SK-N-SH treated with all-trans-retinoic acid at 6 μM for 48 hours (cell line): ENCODE measurements at regions not wholly inside any gene's neighbourhood (a gene's known extent, or its start where the extent isn't known, plus 50 kb on each side); places are given as distances from the start of the nearest gene placed in this dataset.

Source experiments
- ATAC-seq: fragments of 200-7000 bp; cut with Tn5 transposase; 3 replicates; pipeline ENCODE4 v1.9.1; 2020; ENCODE audit warnings: mild to moderate bottlenecking, moderate library complexity
- ARNTL ChIP-seq: fragments of 450-650 bp; formaldehyde crosslinking; IDR thresholded peaks from 2 replicates; pipeline ENCODE4 v1.5.0; 2020; ENCODE audit warnings: low read depth, mild to moderate bottlenecking, moderate library complexity, borderline replicate concordance
- BACH2 ChIP-seq: fragments of 250-450 bp; sonication (Bioruptor Pico); IDR thresholded peaks from 2 replicates; pipeline ENCODE4 v1.9.0; 2021; ENCODE audit warnings: mild to moderate bottlenecking, borderline replicate concordance
- ISL1 ChIP-seq: fragments of 250-450 bp; sonication (Bioruptor Pico); IDR thresholded peaks from 2 replicates; pipeline ENCODE4 v2.1.2; 2022; ENCODE audit warnings: mild to moderate bottlenecking, moderate library complexity
- OSR1 ChIP-seq: fragments of 250-450 bp; sonication (Bioruptor Pico); IDR thresholded peaks from 2 replicates; pipeline ENCODE4 v1.8.0; 2022; ENCODE audit warnings: moderate library complexity, mild to moderate bottlenecking, inconsistent platforms
- PATZ1 ChIP-seq: fragments of 250-450 bp; sonication (Bioruptor Pico); IDR thresholded peaks from 2 replicates; pipeline ENCODE4 v1.8.0; 2020; ENCODE audit warnings: mild to moderate bottlenecking, moderate library complexity, borderline replicate concordance
- SNAI2 ChIP-seq: fragments of 250-450 bp; sonication (Bioruptor Pico); IDR thresholded peaks from 2 replicates; pipeline ENCODE4 v1.5.0; 2020; ENCODE audit warnings: mild to moderate bottlenecking, moderate library complexity
- TCF4 ChIP-seq: fragments of 250-450 bp; sonication (Bioruptor Pico); IDR thresholded peaks from 2 replicates; pipeline ENCODE4 v1.8.0; 2021; ENCODE audit warnings: mild to moderate bottlenecking, moderate library complexity, borderline replicate concordance
- TOX ChIP-seq: fragments of 250-450 bp; sonication (Bioruptor Pico); IDR thresholded peaks from 2 replicates; pipeline ENCODE4 v1.8.0; 2021; ENCODE audit warnings: mild to moderate bottlenecking, moderate library complexity, borderline replicate concordance
- ZC3H10 ChIP-seq: fragments of 250-450 bp; sonication (Bioruptor Pico); IDR thresholded peaks from 2 replicates; pipeline ENCODE4 v1.5.1; 2021; ENCODE audit warnings: mild to moderate bottlenecking, moderate library complexity
- ZFP3 ChIP-seq: fragments of 250-450 bp; sonication (Bioruptor Pico); IDR thresholded peaks from 2 replicates; pipeline ENCODE4 v1.5.0; 2020; ENCODE audit warnings: mild to moderate bottlenecking, moderate library complexity
- ZFP30 ChIP-seq: fragments of 450-650 bp; formaldehyde crosslinking; IDR thresholded peaks from 2 replicates; pipeline ENCODE4 v1.5.0; 2022; ENCODE audit warnings: mild to moderate bottlenecking, moderate library complexity
- ZNF565 ChIP-seq: fragments of 450-650 bp; formaldehyde crosslinking; conservative IDR thresholded peaks from 2 replicates; pipeline ENCODE4 v1.5.0; 2020; ENCODE audit warnings: low read depth, mild to moderate bottlenecking, moderate library complexity
- ZNF8 ChIP-seq: fragments of 450-650 bp; formaldehyde crosslinking; IDR thresholded peaks from 2 replicates; pipeline ENCODE4 v1.5.0; 2020; ENCODE audit warnings: mild to moderate bottlenecking, moderate library complexity
- TF ChIP-seq, protein P1 (sequence below): fragments of 250-450 bp; sonication (Bioruptor Pico); IDR thresholded peaks from 2 replicates; pipeline ENCODE4 v1.5.1; 2021; ENCODE audit warnings: mild to moderate bottlenecking, moderate library complexity
- TF ChIP-seq, protein P2 (sequence below): fragments of 250-450 bp; sonication (Bioruptor Pico); IDR thresholded peaks from 2 replicates; pipeline ENCODE4 v1.5.1; 2020; ENCODE audit warnings: low read depth, mild to moderate bottlenecking, moderate library complexity
- TF ChIP-seq, protein P3 (sequence below): fragments of 250-450 bp; sonication (Bioruptor Pico); IDR thresholded peaks from 2 replicates; pipeline ENCODE4 v1.5.0; 2020; ENCODE audit warnings: mild to moderate bottlenecking, moderate library complexity

DNA sequence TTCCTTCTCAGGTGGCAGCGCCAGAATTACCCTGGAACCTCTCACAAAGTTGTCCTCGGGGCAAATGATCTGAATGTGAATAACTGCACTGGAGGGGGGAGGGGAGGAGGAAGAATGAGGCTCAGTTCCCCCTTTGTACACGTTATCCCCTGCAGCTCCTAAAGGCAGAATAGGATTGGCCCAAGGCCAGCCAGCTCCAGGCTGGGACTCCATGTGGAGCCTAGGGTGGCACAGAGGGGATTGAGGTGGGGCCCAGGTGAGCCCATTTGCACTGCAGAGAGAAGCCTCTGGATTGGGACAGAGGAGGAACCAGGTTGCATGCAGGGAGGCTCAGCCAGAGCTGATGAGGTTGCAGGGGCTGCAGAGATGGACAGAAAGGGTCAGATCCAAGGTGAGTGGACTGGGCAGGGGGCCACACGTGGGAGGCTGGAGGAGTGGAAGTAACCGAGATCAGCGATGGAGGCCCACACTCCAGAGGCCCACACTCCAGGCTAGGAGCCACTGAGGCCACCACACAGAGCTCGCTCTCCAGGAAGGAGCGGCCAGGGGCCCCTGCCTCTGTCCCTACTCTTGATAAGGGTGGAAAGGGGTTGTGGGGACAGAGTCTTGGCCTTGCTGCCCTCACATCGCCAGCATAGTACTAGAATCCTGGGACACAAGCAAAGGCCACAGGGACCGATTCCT is 78.6 kb downstream of the RBFOX3 start:
- TF ChIP-seq, protein P1, sequence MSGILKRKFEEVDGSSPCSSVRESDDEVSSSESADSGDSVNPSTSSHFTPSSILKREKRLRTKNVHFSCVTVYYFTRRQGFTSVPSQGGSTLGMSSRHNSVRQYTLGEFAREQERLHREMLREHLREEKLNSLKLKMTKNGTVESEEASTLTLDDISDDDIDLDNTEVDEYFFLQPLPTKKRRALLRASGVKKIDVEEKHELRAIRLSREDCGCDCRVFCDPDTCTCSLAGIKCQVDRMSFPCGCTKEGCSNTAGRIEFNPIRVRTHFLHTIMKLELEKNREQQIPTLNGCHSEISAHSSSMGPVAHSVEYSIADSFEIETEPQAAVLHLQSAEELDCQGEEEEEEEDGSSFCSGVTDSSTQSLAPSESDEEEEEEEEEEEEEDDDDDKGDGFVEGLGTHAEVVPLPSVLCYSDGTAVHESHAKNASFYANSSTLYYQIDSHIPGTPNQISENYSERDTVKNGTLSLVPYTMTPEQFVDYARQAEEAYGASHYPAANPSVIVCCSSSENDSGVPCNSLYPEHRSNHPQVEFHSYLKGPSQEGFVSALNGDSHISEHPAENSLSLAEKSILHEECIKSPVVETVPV (CRISPR knock-in tag), result no peak
- TF ChIP-seq ZNF565 (no peak), TCF4 (CRISPR knock-in tag) (no peak), ZNF8 (CRISPR knock-in tag) (no peak), ISL1 (CRISPR knock-in tag) (no peak), TOX (CRISPR knock-in tag) (no peak), ZFP30 (CRISPR knock-in tag) (no peak), SNAI2 (no peak), PATZ1 (CRISPR knock-in tag) (no peak), BACH2 (CRISPR knock-in tag) (no peak), ZFP3 (CRISPR knock-in tag) (no peak), ZC3H10 (CRISPR knock-in tag) (no peak)
- TF ChIP-seq, protein P2, sequence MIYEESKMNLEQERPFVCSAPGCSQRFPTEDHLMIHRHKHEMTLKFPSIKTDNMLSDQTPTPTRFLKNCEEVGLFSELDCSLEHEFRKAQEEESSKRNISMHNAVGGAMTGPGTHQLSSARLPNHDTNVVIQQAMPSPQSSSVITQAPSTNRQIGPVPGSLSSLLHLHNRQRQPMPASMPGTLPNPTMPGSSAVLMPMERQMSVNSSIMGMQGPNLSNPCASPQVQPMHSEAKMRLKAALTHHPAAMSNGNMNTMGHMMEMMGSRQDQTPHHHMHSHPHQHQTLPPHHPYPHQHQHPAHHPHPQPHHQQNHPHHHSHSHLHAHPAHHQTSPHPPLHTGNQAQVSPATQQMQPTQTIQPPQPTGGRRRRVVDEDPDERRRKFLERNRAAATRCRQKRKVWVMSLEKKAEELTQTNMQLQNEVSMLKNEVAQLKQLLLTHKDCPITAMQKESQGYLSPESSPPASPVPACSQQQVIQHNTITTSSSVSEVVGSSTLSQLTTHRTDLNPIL (CRISPR knock-in tag), result no peak
- TF ChIP-seq, protein P3, sequence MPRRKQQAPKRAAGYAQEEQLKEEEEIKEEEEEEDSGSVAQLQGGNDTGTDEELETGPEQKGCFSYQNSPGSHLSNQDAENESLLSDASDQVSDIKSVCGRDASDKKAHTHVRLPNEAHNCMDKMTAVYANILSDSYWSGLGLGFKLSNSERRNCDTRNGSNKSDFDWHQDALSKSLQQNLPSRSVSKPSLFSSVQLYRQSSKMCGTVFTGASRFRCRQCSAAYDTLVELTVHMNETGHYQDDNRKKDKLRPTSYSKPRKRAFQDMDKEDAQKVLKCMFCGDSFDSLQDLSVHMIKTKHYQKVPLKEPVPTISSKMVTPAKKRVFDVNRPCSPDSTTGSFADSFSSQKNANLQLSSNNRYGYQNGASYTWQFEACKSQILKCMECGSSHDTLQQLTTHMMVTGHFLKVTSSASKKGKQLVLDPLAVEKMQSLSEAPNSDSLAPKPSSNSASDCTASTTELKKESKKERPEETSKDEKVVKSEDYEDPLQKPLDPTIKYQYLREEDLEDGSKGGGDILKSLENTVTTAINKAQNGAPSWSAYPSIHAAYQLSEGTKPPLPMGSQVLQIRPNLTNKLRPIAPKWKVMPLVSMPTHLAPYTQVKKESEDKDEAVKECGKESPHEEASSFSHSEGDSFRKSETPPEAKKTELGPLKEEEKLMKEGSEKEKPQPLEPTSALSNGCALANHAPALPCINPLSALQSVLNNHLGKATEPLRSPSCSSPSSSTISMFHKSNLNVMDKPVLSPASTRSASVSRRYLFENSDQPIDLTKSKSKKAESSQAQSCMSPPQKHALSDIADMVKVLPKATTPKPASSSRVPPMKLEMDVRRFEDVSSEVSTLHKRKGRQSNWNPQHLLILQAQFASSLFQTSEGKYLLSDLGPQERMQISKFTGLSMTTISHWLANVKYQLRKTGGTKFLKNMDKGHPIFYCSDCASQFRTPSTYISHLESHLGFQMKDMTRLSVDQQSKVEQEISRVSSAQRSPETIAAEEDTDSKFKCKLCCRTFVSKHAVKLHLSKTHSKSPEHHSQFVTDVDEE (CRISPR knock-in tag), result no peak
- ATAC-seq, result no peak

GRCh38 chr17:79531191-79532095 is 79.4 kb downstream of the RBFOX3 start:
- TF ChIP-seq TOX (CRISPR knock-in tag), result no peak
- no peak for TF ChIP-seq ARNTL (CRISPR knock-in tag)
- TF ChIP-seq, protein P2 (CRISPR knock-in tag), result no peak
- ATAC-seq, result no peak

GRCh38 chr17:79530361-79531105 is 80.3 kb downstream of the RBFOX3 start:
- TF ChIP-seq SNAI2 (no peak), ARNTL (CRISPR knock-in tag) (no peak), ZFP3 (CRISPR knock-in tag) (no peak), ZNF8 (CRISPR knock-in tag) (no peak), OSR1 (CRISPR knock-in tag) (no peak), TOX (CRISPR knock-in tag) (no peak), ISL1 (CRISPR knock-in tag) (no peak)
- ATAC-seq, result no peak
